Ishikawa (cell line): ENCODE measurements at regions not wholly inside any gene's neighbourhood (a gene's known extent, or its start where the extent isn't known, plus 50 kb on each side); places are given as distances from the start of the nearest gene placed in this dataset.

Experiments
- CEBPB ChIP-seq: IDR thresholded peaks from 2 replicates; pipeline ENCODE4 v1.6.1; 2012
- CREB1 ChIP-seq: IDR thresholded peaks from 2 replicates; pipeline ENCODE4 v1.6.1; 2012; ENCODE audit warnings: low read depth
- EGR1 ChIP-seq: IDR thresholded peaks from 2 replicates; pipeline ENCODE4 v1.6.1; 2012
- EP300 ChIP-seq: IDR thresholded peaks from 2 replicates; pipeline ENCODE4 v1.6.1; 2012; ENCODE audit warnings: borderline replicate concordance
- FOXM1 ChIP-seq: IDR thresholded peaks from 2 replicates; pipeline ENCODE4 v1.6.1; 2012; ENCODE audit warnings: low read depth, borderline replicate concordance
- MAX ChIP-seq: IDR thresholded peaks from 2 replicates; pipeline ENCODE4 v1.6.1; 2012
- NFIC ChIP-seq: IDR thresholded peaks from 2 replicates; pipeline ENCODE4 v1.6.1; 2012
- RAD21 ChIP-seq: IDR thresholded peaks from 2 replicates; pipeline ENCODE4 v1.6.1; 2012; ENCODE audit warnings: low read depth
- TAF1 ChIP-seq: IDR thresholded peaks from 2 replicates; pipeline ENCODE4 v1.6.1; 2012; ENCODE audit warnings: low read depth, mild to moderate bottlenecking
- TCF12 ChIP-seq: IDR thresholded peaks from 2 replicates; pipeline ENCODE4 v1.6.1; 2012; ENCODE audit warnings: low read depth
- TEAD4 ChIP-seq: IDR thresholded peaks from 2 replicates; pipeline ENCODE4 v1.6.1; 2012
- USF1 ChIP-seq: IDR thresholded peaks from 2 replicates; pipeline ENCODE4 v1.6.1; 2012
- YY1 ChIP-seq: IDR thresholded peaks from 2 replicates; pipeline ENCODE4 v1.6.1; 2012; ENCODE audit warnings: low read depth
- ZBTB7A ChIP-seq: IDR thresholded peaks from 2 replicates; pipeline ENCODE4 v1.6.1; 2012; ENCODE audit warnings: low read depth
- TF ChIP-seq, protein P1 (sequence below): IDR thresholded peaks from 2 replicates; pipeline ENCODE4 v1.6.1; 2012; ENCODE audit warnings: low read depth, mild to moderate bottlenecking

DNA sequence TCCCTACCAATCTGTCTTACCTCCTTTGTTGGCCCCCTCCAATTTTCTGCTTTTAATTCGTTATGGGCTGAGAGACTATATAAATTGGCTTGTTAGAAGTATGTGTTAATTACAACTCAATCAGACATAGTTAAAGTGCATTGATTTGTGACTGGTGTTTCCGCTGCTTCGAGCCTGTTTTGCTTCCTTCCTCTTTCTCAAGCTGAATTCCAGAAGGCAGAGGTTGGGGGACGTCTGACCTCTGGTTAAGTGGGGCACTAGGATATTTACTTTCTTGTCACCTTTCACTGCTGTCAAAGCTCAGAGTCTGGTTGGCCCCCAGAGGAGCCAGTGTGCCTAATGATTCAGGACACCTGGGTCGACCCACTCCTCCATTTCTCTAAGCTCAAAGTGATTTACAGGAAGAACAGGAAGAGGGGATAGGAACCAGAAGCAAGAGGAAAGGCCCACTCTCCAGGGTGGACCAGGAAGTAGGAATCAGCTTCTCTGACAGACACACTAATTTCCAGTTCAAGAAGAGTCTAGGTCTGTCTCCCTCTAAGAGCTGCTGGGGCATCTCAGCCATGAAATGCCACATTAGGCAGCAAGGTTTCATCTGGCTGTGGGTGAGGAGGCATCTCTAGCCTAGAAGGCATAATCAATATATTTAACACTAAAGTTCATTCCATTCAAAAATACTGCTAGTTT lies 397.2 kb upstream of the NPVF start:
- no peak for TF ChIP-seq CEBPB
- no peak for TF ChIP-seq TEAD4
- no peak for TF ChIP-seq YY1
- no peak for TF ChIP-seq TAF1

- TF ChIP-seq RAD21, result no peak
- no peak for TF ChIP-seq NFIC
- no peak for TF ChIP-seq CEBPB
- no peak for TF ChIP-seq ZBTB7A
Observed at GRCh38 chr7:25626451-25627131, 398.3 kb upstream of the NPVF start.

DNA sequence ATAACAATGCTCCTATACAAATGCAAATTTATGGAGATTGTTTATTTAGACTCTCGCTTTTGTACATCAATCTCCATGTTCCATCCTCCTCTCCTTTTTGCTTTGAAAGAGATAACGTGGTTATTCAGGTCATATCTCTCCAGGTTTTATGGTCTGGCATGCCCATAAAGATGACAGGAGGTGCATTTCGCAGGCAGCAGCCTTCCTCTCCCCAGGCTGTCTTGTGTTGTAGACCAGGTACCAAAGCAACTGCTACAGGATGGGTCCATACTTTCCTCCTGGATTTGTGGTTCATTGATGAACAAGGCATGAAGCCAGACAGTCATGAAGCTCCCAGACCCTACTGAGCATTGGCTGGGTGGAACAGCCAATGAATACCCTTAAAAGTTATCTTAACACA lies 400.2 kb upstream of the NPVF start:
- TF ChIP-seq CEBPB (no peak), CREB1 (no peak), USF1 (no peak), TAF1 (no peak), TEAD4 (no peak), FOXM1 (no peak), EGR1 (no peak), RAD21 (no peak)
- TF ChIP-seq, protein P1, sequence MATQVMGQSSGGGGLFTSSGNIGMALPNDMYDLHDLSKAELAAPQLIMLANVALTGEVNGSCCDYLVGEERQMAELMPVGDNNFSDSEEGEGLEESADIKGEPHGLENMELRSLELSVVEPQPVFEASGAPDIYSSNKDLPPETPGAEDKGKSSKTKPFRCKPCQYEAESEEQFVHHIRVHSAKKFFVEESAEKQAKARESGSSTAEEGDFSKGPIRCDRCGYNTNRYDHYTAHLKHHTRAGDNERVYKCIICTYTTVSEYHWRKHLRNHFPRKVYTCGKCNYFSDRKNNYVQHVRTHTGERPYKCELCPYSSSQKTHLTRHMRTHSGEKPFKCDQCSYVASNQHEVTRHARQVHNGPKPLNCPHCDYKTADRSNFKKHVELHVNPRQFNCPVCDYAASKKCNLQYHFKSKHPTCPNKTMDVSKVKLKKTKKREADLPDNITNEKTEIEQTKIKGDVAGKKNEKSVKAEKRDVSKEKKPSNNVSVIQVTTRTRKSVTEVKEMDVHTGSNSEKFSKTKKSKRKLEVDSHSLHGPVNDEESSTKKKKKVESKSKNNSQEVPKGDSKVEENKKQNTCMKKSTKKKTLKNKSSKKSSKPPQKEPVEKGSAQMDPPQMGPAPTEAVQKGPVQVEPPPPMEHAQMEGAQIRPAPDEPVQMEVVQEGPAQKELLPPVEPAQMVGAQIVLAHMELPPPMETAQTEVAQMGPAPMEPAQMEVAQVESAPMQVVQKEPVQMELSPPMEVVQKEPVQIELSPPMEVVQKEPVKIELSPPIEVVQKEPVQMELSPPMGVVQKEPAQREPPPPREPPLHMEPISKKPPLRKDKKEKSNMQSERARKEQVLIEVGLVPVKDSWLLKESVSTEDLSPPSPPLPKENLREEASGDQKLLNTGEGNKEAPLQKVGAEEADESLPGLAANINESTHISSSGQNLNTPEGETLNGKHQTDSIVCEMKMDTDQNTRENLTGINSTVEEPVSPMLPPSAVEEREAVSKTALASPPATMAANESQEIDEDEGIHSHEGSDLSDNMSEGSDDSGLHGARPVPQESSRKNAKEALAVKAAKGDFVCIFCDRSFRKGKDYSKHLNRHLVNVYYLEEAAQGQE, result no peak

GRCh38 chr7:25632616-25633015 lies 404.3 kb upstream of the NPVF start:
- TF ChIP-seq EP300 (no peak), EGR1 (no peak), TAF1 (no peak)

GRCh38 chr7:25633426-25634036 lies 405.2 kb upstream of the NPVF start:
- TF ChIP-seq USF1 (no peak), EP300 (no peak), TEAD4 (no peak), TCF12 (no peak), NFIC (no peak), MAX (no peak), YY1 (no peak), TAF1 (no peak), CREB1 (no peak), CEBPB (no peak), FOXM1 (no peak)
- TF ChIP-seq, protein P1, result no peak

- TF ChIP-seq, protein P1, result no peak
- TF ChIP-seq RAD21, result no peak
- TF ChIP-seq YY1, result no peak
- no peak for TF ChIP-seq EP300
- no peak for TF ChIP-seq TCF12
- no peak for TF ChIP-seq TAF1
- TF ChIP-seq EGR1, result no peak
- TF ChIP-seq NFIC, result no peak
- TF ChIP-seq TEAD4, result no peak
- TF ChIP-seq ZBTB7A, result no peak
- no peak for TF ChIP-seq USF1
- TF ChIP-seq CREB1, result no peak
- TF ChIP-seq MAX, result no peak
Observed at GRCh38 chr7:25636168-25636567, 407.9 kb upstream of the NPVF start.
